ENCODE measurements at regions not wholly inside any gene's neighbourhood (a gene's known extent, or its start where the extent isn't known, plus 50 kb on each side); places are given as distances from the start of the nearest gene placed in this dataset.

DNA sequence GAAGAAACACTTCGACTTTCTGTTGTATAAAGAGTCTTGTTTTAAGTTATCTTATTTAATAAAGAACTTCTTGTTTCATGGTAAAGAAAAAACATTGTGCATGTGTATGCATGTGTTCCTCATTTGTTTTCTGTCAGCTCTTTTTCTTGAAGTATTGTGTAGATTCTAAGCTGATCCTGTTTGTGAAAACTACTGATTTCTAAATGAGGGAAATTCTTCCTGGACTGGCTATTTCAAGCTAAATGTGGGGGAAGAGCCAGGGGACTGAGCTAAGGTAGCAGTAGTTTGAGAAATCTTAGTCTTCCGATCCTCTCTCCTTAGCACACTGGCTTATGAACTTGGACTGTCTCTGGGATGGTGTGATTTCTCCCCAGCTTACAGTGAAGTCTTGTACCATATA lies 56.4 kb upstream of the RBMS1 start:
- Mint-ChIP-seq H3K27ac (no peak overlapping the region), H3K9me3 (peaks cover 0 to 6% (median 0%) of the 10 kb centered on the region in 7 donors), H3K36me3 (no peaks in the 10 kb centered on the region), H3K27me3 (ENCODE audit: low read depth in 3 of 3) (no peaks in the 10 kb centered on the region), H3K4me3 (no peak overlapping the region), H3K4me1 (peaks cover 20% of the 10 kb centered on the region)
- intact Hi-C loops (cut with micrococcal nuclease), result no loop called here
- no peak for DNase-seq
- Histone ChIP-seq H3K4me1 (ENCODE audit: control insufficient read depth in 1 of 2, insufficient read depth in 2 of 2, low read length in 2 of 2) (peaks cover 17% of the 10 kb centered on the region in 2 donors), H3K9ac (ENCODE audit: insufficient read depth, low read length, poor library complexity, severe bottlenecking) (no peak overlapping the region), H3K4me3 (replicated peaks in 1 of 3; ENCODE audit: low read depth in 2 of 3, low read length in 3 of 3) (no peak overlapping the region), H3K4me2 (replicated peaks; ENCODE audit: extremely low read depth, low read length, poor library complexity, severe bottlenecking) (no peak overlapping the region), H2AFZ (ENCODE audit: insufficient read depth, low read depth, low read length, poor library complexity, severe bottlenecking) (peak overlapping the region; percentile 60), H3K79me2 (ENCODE audit: insufficient read depth, low read length) (no peaks in the 10 kb centered on the region), H3K27ac (ENCODE audit: low read depth in 1 of 2, low read length in 2 of 2) (no peak overlapping the region), H3K9me3 (replicated peaks in 1 of 2; ENCODE audit: control insufficient read depth in 1 of 2, insufficient read depth in 1 of 2, low read length in 2 of 2) (no peaks in the 10 kb centered on the region), H3K36me3 (replicated peaks in 1 of 2; ENCODE audit: control insufficient read depth in 1 of 2, insufficient read depth in 2 of 2, low read length in 2 of 2) (no peaks in the 10 kb centered on the region), H3K27me3 (ENCODE audit: control insufficient read depth in 2 of 2, insufficient read depth in 2 of 2, low read length in 2 of 2) (no peaks in the 10 kb centered on the region), H4K20me1 (ENCODE audit: insufficient read depth, low read length) (no peaks in the 10 kb centered on the region)
- TF ChIP-seq, protein P1, sequence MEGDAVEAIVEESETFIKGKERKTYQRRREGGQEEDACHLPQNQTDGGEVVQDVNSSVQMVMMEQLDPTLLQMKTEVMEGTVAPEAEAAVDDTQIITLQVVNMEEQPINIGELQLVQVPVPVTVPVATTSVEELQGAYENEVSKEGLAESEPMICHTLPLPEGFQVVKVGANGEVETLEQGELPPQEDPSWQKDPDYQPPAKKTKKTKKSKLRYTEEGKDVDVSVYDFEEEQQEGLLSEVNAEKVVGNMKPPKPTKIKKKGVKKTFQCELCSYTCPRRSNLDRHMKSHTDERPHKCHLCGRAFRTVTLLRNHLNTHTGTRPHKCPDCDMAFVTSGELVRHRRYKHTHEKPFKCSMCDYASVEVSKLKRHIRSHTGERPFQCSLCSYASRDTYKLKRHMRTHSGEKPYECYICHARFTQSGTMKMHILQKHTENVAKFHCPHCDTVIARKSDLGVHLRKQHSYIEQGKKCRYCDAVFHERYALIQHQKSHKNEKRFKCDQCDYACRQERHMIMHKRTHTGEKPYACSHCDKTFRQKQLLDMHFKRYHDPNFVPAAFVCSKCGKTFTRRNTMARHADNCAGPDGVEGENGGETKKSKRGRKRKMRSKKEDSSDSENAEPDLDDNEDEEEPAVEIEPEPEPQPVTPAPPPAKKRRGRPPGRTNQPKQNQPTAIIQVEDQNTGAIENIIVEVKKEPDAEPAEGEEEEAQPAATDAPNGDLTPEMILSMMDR (IDR thresholded peaks at IDR 0.05), result no peak
- WGBS (ENCODE audit: insufficient coverage), result no CpG with 5 or more reads among the region's 2 CpGs

DNA sequence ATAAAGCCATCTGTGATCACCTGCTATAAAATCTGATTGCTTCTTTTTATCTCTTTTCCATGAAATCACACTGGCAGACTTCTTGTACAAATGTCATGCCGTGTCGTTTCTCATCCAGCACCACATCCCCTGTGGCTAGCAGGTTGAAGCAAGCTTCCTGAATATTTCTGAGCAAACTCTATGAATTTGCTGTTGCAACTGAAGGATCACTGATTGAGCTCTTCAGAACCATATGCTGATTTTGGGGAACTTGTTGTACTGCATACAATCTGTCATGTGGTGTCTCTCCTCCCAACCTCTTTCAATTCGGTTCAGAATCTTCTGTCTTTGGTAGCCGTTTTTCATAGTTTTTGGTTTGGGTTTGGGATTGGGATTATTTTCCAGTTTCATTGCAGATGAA lies 57.7 kb upstream of the RBMS1 start:
- peak overlapping the region; percentile 71 to 94 for H3K4me3 Mint-ChIP-seq
- Histone ChIP-seq H3K4me3 (replicated peaks in 1 of 3; ENCODE audit: low read depth in 2 of 3, low read length in 3 of 3) (peak overlapping the region in 2 of 3 experiments; percentile 12 to 59), H3K9ac (ENCODE audit: insufficient read depth, low read length, poor library complexity, severe bottlenecking) (peak overlapping the region; percentile 29), H3K4me2 (replicated peaks; ENCODE audit: extremely low read depth, low read length, poor library complexity, severe bottlenecking) (peak overlapping the region; percentile 62), H3K4me1 (ENCODE audit: control insufficient read depth in 1 of 2, insufficient read depth in 2 of 2, low read length in 2 of 2) (peaks cover 19 to 22% of the 10 kb centered on the region in 2 donors), H3K27me3 (ENCODE audit: control insufficient read depth in 2 of 2, insufficient read depth in 2 of 2, low read length in 2 of 2) (no peaks in the 10 kb centered on the region), H3K79me2 (ENCODE audit: insufficient read depth, low read length) (no peaks in the 10 kb centered on the region), H4K20me1 (ENCODE audit: insufficient read depth, low read length) (no peaks in the 10 kb centered on the region), H2AFZ (ENCODE audit: insufficient read depth, low read depth, low read length, poor library complexity, severe bottlenecking) (peak overlapping the region; percentile 64), H3K9me3 (replicated peaks in 1 of 2; ENCODE audit: control insufficient read depth in 1 of 2, insufficient read depth in 1 of 2, low read length in 2 of 2) (no peaks in the 10 kb centered on the region), H3K36me3 (replicated peaks in 1 of 2; ENCODE audit: control insufficient read depth in 1 of 2, insufficient read depth in 2 of 2, low read length in 2 of 2) (no peaks in the 10 kb centered on the region), H3K27ac (ENCODE audit: low read depth in 1 of 2, low read length in 2 of 2) (peak overlapping the region in 1 of 2 donors; percentile 75)
- peak; percentile 54 to 69 (median 61) for DNase-seq
- peaks cover 32% of the 10 kb centered on the region for H3K4me1 Mint-ChIP-seq
- TF ChIP-seq, protein P1 (IDR thresholded peaks at IDR 0.05), result no peak
- peak overlapping the region; percentile 85 to 95 (median 93) for H3K27ac Mint-ChIP-seq
- intact Hi-C loops (cut with micrococcal nuclease), result no loop called here
- no CpG with 5 or more reads among the region's 4 CpGs for WGBS (ENCODE audit: insufficient coverage)
- H3K27me3 Mint-ChIP-seq (ENCODE audit: low read depth in 3 of 3), result no peaks in the 10 kb centered on the region
- H3K9me3 Mint-ChIP-seq, result peaks cover 0 to 6% (median 0%) of the 10 kb centered on the region in 7 donors
- H3K36me3 Mint-ChIP-seq, result peaks cover 2 to 5% of the 10 kb centered on the region in 2 donors

Measured in CD14-positive monocyte (primary cell).